ENCODE measurements at regions not wholly inside any gene's neighbourhood (a gene's known extent, or its start where the extent isn't known, plus 50 kb on each side); places are given as distances from the start of the nearest gene placed in this dataset.

DNA sequence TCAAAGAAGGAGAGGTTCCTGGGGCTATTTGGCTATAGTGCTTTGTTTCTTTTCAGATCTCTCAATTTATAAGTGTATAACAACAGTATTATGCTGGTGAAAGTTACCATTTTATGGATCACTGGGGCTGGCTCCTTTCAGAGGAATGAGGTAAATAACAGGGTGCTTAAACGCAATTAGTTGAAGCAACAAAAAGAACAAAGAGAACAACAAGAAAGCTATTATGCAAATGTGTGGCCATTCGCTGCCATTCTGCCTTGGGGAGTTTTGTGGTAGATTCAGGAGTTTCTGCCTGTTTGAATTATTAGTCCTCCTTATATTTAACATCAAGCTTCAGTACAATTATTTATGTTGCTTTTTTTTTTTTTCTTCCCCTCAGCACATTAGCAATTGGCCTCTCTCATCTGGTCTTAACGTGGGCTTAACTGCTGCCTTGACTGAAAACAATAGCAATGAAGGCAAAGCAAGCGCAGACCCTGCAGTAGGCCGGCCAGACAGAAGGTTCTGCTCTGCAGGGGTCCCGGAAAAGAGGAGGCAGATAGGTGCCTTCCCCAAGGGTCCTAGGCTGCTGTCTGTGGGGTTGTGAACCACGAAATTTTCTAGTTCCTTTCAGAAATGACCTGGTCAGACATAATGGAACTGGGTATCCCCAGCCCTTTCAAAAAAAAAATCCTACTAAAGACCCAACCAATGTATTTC, 339.9 kb upstream of the PODXL start:
- DNase-seq, result peak; percentile 36

- no peak for DNase-seq
These were observed 339.2 kb upstream of the PODXL start for GRCh38 chr7:131895541-131896164.

- DNase-seq, result no peak
These were observed 337.4 kb upstream of the PODXL start for GRCh38 chr7:131893631-131894340.

DNA sequence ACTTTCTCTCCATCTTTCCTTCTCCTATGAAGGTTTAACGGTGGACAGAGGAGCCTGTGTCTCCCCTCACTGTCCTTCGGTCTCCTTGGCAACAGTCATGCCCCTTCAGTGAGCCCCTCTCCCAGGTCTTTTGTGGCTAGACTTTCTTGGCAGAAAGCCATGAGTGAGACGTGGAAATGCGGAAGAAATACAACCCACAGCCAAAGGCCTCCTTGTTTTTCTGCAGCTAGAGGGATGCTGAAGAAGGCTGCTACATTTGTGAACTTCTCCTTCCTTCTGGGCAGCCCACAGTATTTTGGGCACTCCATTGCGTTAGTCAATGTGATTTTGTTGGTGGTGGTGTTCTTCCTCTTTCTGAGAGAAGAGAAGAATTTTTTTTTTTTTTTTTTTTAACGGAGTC, 333.7 kb upstream of the PODXL start:
- DNase-seq, result peak; percentile 58

- no peak for DNase-seq
These were observed 333.2 kb upstream of the PODXL start for GRCh38 chr7:131889572-131890150.

DNA sequence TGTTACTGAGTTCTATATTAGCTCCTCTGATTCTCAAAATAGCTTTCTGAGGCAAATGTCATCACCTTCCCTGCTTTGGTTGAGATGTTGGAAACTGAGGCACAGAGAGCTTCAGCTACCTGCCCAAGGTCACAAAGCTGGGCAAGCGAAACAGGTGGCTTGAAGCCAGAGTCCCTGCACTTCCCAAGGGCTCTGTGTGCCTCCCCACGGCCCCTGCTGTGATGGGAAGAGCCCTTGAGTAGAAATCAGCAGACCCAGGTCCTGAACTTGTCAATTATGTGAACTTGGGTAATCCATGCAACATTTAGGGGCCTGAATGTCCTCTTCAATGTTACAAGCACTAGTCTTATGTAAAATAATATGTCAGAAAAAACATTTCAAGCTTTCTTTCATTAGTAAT, 327.3 kb upstream of the PODXL start:
- DNase-seq, result no peak

DNA sequence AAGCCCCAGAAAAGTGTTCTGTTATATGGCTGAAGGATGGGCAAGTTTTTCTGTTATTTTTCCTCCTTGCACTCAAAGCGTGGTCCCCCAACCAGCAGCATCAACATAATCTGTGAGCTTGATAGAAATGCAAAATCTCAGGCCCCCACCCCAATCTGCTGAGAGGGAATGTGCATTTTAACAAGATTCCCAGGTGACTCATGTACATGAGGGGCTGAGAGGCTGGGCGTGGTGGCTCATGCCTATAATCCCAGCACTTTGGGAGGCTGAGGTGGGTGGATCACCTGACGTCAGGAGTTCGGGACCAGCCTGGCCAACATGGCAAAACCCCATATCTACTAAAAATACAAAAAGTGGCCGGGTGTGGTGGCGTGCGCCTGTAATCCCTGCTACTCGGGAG, 326.8 kb upstream of the PODXL start:
- no peak for DNase-seq

GRCh38 chr7:131882321-131882720, 325.9 kb upstream of the PODXL start:
- no peak for DNase-seq

- no peak for DNase-seq
These were observed 323.6 kb upstream of the PODXL start for GRCh38 chr7:131880078-131880477.

GRCh38 chr7:131879424-131879823, 323.0 kb upstream of the PODXL start:
- no peak for DNase-seq

DNA sequence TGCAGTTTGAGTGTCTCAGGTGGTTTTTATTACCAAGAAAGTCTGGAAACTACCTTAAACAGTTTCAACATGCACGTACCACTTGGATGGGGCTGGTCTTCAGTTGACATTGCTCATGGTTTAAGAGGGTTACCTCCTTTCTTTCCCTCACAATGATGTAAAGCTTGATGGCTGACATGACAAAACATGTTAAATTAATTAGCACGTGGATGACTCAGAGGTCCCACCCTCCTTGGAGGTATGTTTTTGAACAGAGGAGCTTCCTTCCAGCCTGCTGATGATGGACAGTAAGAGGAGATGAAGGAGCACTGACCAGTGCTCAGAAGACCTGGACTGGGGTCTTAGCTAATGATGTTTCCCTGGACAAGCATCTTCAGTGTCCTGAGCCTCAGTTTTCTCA, 322.3 kb upstream of the PODXL start:
- DNase-seq, result no peak

DNA sequence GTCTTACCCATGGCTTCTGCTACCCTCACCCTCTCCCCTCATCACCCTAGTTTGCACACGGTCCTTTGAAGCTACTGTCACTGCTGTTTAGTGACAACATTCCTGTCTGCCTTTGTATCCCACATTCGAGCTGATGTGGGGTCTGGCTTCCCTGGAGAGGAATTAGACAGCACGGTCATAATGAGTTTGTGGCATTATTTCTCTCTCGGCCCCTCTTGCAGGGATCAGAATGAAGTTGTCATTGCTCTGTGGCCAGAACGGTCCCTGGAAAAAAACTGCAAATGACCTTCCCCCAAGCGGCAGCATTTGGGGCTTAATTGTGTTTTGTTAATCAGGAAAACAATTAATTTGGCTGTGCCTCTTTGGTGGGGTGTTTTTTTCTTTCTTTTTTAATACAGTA, 317.2 kb upstream of the PODXL start:
- peak; percentile 53 for DNase-seq

DNA sequence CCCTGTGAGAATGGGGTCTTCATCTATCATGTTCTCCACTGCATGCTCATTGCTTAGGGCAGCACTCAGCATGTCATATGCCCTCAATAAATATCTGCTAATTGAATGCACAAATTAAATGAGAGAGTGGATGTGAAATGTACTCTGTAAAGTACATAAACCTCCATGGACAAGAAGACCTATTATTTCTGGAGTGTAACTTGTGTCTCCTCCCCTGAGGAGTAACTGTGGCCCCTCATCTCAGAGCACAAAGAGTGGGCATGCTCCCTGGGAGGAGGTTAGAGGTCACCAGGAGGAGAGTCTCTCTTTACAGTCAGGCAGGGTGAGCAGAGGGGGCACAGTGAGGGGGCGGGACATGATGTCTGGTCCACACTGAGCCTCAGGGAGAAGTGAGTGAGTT, 313.6 kb upstream of the PODXL start:
- peak; percentile 58 for DNase-seq

- no peak for DNase-seq
These were observed 312.9 kb upstream of the PODXL start for GRCh38 chr7:131869169-131869844.

DNA sequence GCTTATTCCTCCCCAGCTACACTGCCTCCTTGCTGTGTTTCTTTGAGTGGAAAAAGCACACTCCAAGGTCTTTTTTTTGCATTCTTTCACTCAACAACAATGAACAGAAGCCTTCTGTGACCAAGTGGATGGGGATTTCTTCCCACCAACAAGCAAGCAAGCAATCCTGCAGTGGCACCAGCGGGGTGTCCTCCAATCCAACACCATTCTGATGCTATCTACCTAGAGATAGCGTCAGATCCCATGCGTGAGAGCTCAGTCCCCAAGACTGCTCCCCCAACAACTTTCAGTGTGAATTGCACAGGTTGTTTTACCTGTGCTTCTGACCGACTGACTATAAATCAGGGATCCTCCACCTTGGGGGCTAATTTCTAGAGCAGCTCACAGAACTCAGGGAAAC, 311.0 kb upstream of the PODXL start:
- DNase-seq, result no peak

DNA sequence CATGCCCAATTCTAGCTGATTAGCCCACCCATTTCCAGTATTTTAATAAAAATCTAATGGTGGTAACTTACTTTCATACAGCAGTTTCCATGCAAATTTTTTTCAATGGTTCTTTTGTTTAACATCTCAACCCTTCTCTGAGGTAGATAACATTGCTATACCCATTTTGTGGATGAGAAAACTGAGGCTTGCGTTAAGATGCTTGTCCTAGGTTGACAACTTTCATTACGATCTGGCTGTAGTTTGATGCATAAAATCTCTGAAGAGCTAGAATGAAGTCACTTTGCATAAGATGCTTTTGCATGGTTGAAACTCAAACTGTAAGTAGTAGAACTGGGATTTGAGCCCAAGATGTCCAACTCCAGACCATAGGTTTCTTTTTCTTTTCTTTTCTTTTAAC, 309.5 kb upstream of the PODXL start:
- DNase-seq, result no peak

DNA sequence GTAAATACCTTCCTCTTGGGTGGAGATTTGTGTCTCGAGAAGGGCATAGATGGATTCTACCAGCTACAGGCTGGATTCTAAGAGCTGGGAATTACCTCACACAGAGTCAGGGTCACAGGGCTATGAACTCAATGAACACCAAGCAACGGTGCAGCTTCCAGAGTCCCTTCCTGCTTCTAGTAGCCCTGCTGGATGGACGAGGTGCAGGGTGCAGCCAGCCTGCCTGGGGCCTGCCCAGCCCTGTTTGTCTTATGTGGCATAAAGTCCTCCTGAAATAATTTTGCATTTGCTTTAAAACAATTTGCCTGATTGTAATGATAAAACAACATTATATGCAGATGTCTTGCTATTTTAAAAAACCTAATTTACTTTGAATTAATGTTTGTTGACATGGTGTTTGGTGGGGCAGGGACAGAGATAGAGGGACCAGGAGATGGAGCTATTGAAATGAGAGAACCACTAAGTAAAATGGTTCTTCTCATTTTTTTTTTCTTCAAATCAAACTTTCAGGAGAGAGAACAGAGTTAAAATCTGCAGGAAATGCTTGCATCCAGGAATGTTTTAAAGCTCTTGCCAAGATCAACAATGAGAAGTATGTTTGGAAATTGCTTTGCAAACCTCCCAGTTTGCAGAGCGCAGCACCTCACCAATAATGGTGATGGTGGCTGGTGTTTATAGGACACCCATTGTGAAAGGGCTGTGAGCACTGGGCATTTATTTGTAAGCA, 305.4 kb upstream of the PODXL start:
- no peak for DNase-seq

DNA sequence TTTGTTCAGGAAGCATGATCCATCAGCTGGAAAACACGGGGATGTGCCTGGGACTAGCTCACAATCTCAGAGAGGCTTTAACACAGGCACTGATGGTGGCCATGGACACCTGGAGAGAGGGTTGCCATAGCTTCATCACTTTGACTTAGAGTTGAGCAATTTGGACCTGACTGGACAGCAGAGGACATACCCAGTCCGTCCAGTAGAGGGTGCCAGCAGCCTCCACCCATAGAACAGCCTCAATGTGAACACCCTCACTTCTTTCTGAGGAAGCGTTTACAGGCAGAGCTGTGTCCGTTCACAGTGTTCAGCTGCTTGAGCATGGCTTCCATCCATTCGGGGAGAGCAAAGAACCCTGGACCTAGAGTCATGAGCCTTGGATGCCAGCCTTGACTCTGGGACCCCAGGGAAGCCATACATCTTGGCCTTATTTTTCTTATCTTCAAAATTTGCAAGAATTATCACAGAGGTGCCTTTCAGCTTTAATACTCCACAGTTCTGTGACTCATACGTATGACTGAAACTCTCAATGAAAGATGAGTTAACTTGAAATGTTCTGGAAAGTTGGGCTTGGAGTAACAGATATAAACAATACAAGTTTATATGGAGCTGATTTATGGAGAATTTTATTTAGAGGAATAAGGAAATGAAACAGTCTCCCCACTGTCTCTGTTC, 302.9 kb upstream of the PODXL start:
- DNase-seq, result peak; percentile 81

DNA sequence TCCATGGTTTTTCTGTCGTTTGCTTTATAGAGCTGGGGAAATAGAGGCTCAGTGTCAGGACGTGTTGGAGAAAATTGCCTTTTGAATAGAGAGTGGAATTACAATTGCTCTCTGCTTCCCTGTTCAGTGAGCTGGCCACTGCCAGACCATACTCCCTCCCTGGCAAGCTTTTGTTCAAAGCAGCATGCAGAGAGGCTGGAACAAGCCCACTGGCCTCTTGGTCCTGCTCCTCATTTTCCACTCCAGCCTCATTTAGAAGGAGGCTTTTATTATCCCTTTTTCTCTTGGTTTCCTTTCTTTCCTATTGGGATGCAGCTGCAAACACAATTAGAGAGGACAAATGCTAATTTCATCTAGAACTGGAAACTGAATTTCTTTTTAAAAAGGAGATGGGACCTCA, 302.2 kb upstream of the PODXL start:
- DNase-seq, result no peak

DNA sequence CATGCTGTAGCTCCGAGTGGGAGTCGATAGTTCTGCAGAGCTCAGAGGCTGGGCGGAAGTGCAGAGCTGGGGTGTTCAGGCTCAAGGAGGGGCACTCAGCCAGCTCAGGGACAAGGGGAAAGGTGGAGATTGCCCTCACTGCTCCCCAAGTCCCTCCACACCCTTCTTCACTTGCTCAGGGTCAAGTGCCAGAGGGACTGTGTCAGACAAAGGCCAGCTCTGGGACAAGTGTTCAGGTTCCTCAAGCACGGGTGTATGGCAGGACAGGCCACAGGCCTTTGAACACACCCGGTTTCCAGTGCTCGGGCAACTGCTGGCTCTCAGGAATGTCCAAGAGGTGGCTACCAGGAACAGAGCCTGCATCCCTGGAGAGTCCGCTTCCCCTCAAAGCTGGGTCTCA, 293.0 kb upstream of the PODXL start:
- DNase-seq, result no peak

DNA sequence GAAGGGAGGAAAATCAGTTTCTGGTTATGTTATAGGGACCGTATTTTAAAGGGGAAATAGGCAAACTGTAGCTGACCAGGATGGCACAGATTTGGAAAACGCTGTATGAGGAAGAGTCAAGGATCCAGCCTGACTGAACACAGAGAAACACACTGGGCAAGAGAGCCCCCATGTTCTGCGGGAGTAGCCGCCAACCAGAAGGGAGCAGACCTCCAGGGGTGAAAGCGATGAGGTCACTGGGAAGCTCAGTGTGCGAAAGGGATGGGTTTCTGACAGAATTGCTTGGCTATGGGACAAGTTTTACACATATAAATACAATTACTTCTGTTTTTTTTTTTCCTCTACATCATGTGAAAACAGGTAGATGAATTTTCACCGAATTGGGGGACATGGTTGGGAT, 291.6 kb upstream of the PODXL start:
- DNase-seq, result no peak
